SK-N-SH (cell line): ENCODE measurements at regions not wholly inside any gene's neighbourhood (a gene's known extent, or its start where the extent isn't known, plus 50 kb on each side); places are given as distances from the start of the nearest gene placed in this dataset.

Experiments used
- CTCF ChIA-PET: fragments of 300-600, 350-600 bp; formaldehyde crosslinking; extraction: SDS; loops from one replicate; lab custom pipeline; 2021; lab: Yijun Ruan, JAX
- POLR2A ChIA-PET: fragments of 350-600 bp; sonication (Branson Sonifier 250); formaldehyde crosslinking; extraction: SDS; loops from one replicate; lab custom pipeline; 2020; ENCODE audit warnings: antibody characterized with exemption, inconsistent platforms; lab: Yijun Ruan, JAX
- DNase-seq: peaks from one replicate; pipeline ENCODE4 v3.0.0; 2012
- H2AFZ ChIP-seq: fragments of 200-600 bp; sonication (generic); 2 replicates; pipeline ENCODE4 v1.8.1; 2016; ENCODE audit warnings: antibody characterized with exemption, mild to moderate bottlenecking, low read depth
- H3F3A ChIP-seq: fragments of 200-600 bp; sonication (generic); replicated peaks from 2 replicates; pipeline ENCODE3; 2016; ENCODE audit warnings: antibody characterized with exemption, mild to moderate bottlenecking; ENCODE audit not compliant: insufficient read depth
- H3K27ac ChIP-seq, 2 experiments: fragments of 200-500 bp in 1 of 2; fragments of 200-600 bp in 1 of 2; sonication (Bioruptor generic) in 1 of 2; sonication (generic), shearing (Covaris generic) in 1 of 2; 2 replicates each; pipeline versions ENCODE4 v1.5.1 to v1.6.1; 2014 to 2016; ENCODE audit warnings: low read depth in 2 of 2, inconsistent platforms in 1 of 2, low read length in 1 of 2, mild to moderate bottlenecking in 1 of 2, mixed read lengths in 1 of 2
- H3K27me3 ChIP-seq: fragments of 200-600 bp; sonication (generic), shearing (Covaris generic); 2 replicates; pipeline ENCODE4 v1.6.1; 2016; ENCODE audit warnings: mixed run types; ENCODE audit not compliant: insufficient read depth
- H3K36me3 ChIP-seq, 2 experiments: fragments of 200-500 bp in 1 of 2; fragments of 200-600 bp in 1 of 2; sonication (Bioruptor generic) in 1 of 2; sonication (generic) in 1 of 2; replicated peaks in 1 of 2; 2 replicates each; pipeline versions ENCODE3 to v1.5.1; 2014 to 2016; ENCODE audit warnings: low read length in 1 of 2, mild to moderate bottlenecking in 1 of 2; ENCODE audit not compliant: insufficient read depth in 2 of 2, control insufficient read depth in 1 of 2
- H3K4me1 ChIP-seq, 2 experiments: fragments of 200-500 bp in 1 of 2; fragments of 200-600 bp in 1 of 2; sonication (Bioruptor generic) in 1 of 2; sonication (generic), shearing (Covaris generic) in 1 of 2; 2 replicates each; pipeline versions ENCODE4 v1.5.1 to v1.6.1; 2014 to 2016; ENCODE audit warnings: low read depth in 1 of 2, low read length in 1 of 2, mixed run types in 1 of 2; ENCODE audit not compliant: insufficient read depth in 2 of 2, control insufficient read depth in 1 of 2
- H3K4me2 ChIP-seq: fragments of 200-600 bp; sonication (generic), shearing (Covaris generic); 2 replicates; pipeline ENCODE4 v1.6.1; 2017; ENCODE audit warnings: mixed run types
- H3K4me3 ChIP-seq, 2 experiments: fragments of 200-500 bp in 1 of 2; fragments of 200-600 bp in 1 of 2; sonication (Bioruptor generic) in 1 of 2; sonication (generic), shearing (Covaris generic) in 1 of 2; 2 replicates each; pipeline versions ENCODE4 v1.5.1 to v1.8.1; 2014 to 2016; ENCODE audit warnings: low read depth in 2 of 2, inconsistent platforms in 1 of 2, low read length in 1 of 2, mild to moderate bottlenecking in 1 of 2, mixed read lengths in 1 of 2, moderate library complexity in 1 of 2
- H3K79me2 ChIP-seq: fragments of 200-600 bp; sonication (generic); 2 replicates; pipeline ENCODE4 v1.8.1; 2017; ENCODE audit warnings: mild to moderate bottlenecking; ENCODE audit not compliant: insufficient read depth
- H3K9ac ChIP-seq: fragments of 200-600 bp; sonication (generic); 2 replicates; pipeline ENCODE4 v1.6.1; 2017; ENCODE audit warnings: mixed run types
- H3K9me2 ChIP-seq: fragments of 200-600 bp; sonication (generic); 2 replicates; pipeline ENCODE4 v1.6.1; 2017; ENCODE audit warnings: mixed run types
- H3K9me3 ChIP-seq: fragments of 200-600 bp; sonication (generic); 2 replicates; pipeline ENCODE4 v1.6.1; 2017; ENCODE audit warnings: mixed run types, mild to moderate bottlenecking, moderate library complexity
- H4K20me1 ChIP-seq: fragments of 200-600 bp; sonication (generic); 2 replicates; pipeline ENCODE4 v1.6.1; 2017; ENCODE audit warnings: mild to moderate bottlenecking, mixed run types; ENCODE audit not compliant: insufficient read depth
- CHD2 ChIP-seq: fragments of 150-350 bp; IDR thresholded peaks from 2 replicates; pipeline ENCODE4 v1.6.1; 2018; ENCODE audit warnings: low read length; ENCODE audit not compliant: partially characterized antibody
- EP300 ChIP-seq, 2 experiments: IDR thresholded peaks; 2 replicates each; pipeline versions ENCODE4 v1.4.0 to v1.6.1; 2012; ENCODE audit warnings: borderline replicate concordance in 1 of 2, low read depth in 1 of 2, low read length in 1 of 2
- IRF3 ChIP-seq: fragments of 150-350 bp; IDR thresholded peaks from 2 replicates; pipeline ENCODE4 v1.6.1; 2016; ENCODE audit warnings: mild to moderate bottlenecking, low read depth, low read length
- MAX ChIP-seq: IDR thresholded peaks from 2 replicates; pipeline ENCODE4 v1.4.0; 2012; ENCODE audit warnings: low read depth
- MXI1 ChIP-seq: IDR thresholded peaks from 2 replicates; pipeline ENCODE4 v1.6.1; 2012; ENCODE audit warnings: mild to moderate bottlenecking, low read depth, low read length, improper control_type of control experiment
- REST ChIP-seq: IDR thresholded peaks from 2 replicates; pipeline ENCODE4 v1.6.1; 2012; ENCODE audit warnings: mild to moderate bottlenecking, low read depth, low read length, moderate library complexity
- TAF1 ChIP-seq: IDR thresholded peaks from 2 replicates; pipeline ENCODE4 v1.6.1; 2012; ENCODE audit warnings: low read depth, mild to moderate bottlenecking, low read length, moderate library complexity, borderline replicate concordance
- TCF12 ChIP-seq: IDR thresholded peaks from 2 replicates; pipeline ENCODE4 v1.4.0; 2012
- USF1 ChIP-seq: IDR thresholded peaks from 2 replicates; pipeline ENCODE4 v1.4.0; 2012; ENCODE audit warnings: low read depth, borderline replicate concordance
- USF2 ChIP-seq: fragments of 150-350 bp; IDR thresholded peaks from 2 replicates; pipeline ENCODE4 v1.6.1; 2017; ENCODE audit warnings: antibody characterized with exemption, low read length, low read depth, borderline replicate concordance
- WGBS: methylation state at CpG from one replicate; pipeline ENCODE4 v1.1.6; 2017; ENCODE audit warnings: low lambda C conversion rate; 5-methylcytosine and 5-hydroxymethylcytosine counted together

- H3K27ac ChIP-seq = no peak overlapping the region
- POLR2A ChIA-PET = no interaction called here
- no peaks in the 10 kb centered on the region for H3K9me2 ChIP-seq
- WGBS = 49% methylated on average over 2 of the region's 2 CpGs
- H3K9me3 ChIP-seq = no peaks in the 10 kb centered on the region
- H3K4me2 ChIP-seq = no peak overlapping the region
- no peak overlapping the region for H3K9ac ChIP-seq
- H3K4me3 ChIP-seq = no peak overlapping the region
- H3F3A ChIP-seq = no peaks in the 10 kb centered on the region
- H3K4me1 ChIP-seq = no peaks in the 10 kb centered on the region
- H3K79me2 ChIP-seq = no peaks in the 10 kb centered on the region
- H3K27me3 ChIP-seq = no peaks in the 10 kb centered on the region
- CTCF ChIA-PET = no interaction called here
- no peaks in the 10 kb centered on the region for H3K36me3 ChIP-seq
- no peak for DNase-seq
- no peak overlapping the region for H2AFZ ChIP-seq
- H4K20me1 ChIP-seq = no peaks in the 10 kb centered on the region
- TF ChIP-seq REST (no peak), USF1 (no peak), TAF1 (no peak), TCF12 (no peak), CHD2 (no peak), IRF3 (no peak), USF2 (no peak)
- TF ChIP-seq, all 33 proteins: peak for 0
Measured at GRCh38 chr5:51846015-51846414, 462.8 kb downstream of the ISL1 start.

- WGBS = 75% methylated on average over 4 of the region's 4 CpGs
- no peak for DNase-seq
- H3K79me2 ChIP-seq = no peaks in the 10 kb centered on the region; the same call in 1 of the 2 replicates
- H4K20me1 ChIP-seq = no peaks in the 10 kb centered on the region
- POLR2A ChIA-PET = no interaction called here
- H3K27ac ChIP-seq = no peak overlapping the region
- H3K9me3 ChIP-seq = no peaks in the 10 kb centered on the region
- H3K4me1 ChIP-seq = no peaks in the 10 kb centered on the region; a peak in 1 of 4 replicates
- no peaks in the 10 kb centered on the region for H3K9me2 ChIP-seq
- TF ChIP-seq EP300 (IDR thresholded peaks at IDR 0.05; ENCODE audit: borderline replicate concordance in 1 of 2, low read depth in 1 of 2, low read length in 1 of 2) (no peak), MXI1 (no peak), MAX (no peak)
- H2AFZ ChIP-seq = no peak overlapping the region
- H3K36me3 ChIP-seq = no peaks in the 10 kb centered on the region
- CTCF ChIA-PET = no interaction called here
- H3K9ac ChIP-seq = no peak overlapping the region
- no peaks in the 10 kb centered on the region for H3K27me3 ChIP-seq
- no peaks in the 10 kb centered on the region for H3F3A ChIP-seq
- H3K4me2 ChIP-seq = no peak overlapping the region
- no peak overlapping the region for H3K4me3 ChIP-seq
Measured at GRCh38 chr5:51859624-51860023, 476.4 kb downstream of the ISL1 start.
